ENCODE measurements at regions not wholly inside any gene's neighbourhood (a gene's known extent, or its start where the extent isn't known, plus 50 kb on each side); places are given as distances from the start of the nearest gene placed in this dataset.

- no peaks in the 10 kb centered on the region for H3K36me3 ChIP-seq
- H3K4me3 ChIP-seq: no peak overlapping the region
- H3K9me3 ChIP-seq: no peaks in the 10 kb centered on the region
- DNase-seq: no peak
- H3K4me1 ChIP-seq: peaks cover 3% of the 10 kb centered on the region
- H3K27ac ChIP-seq: no peak overlapping the region
- no peaks in the 10 kb centered on the region for H3K27me3 ChIP-seq
- TF ChIP-seq, protein P1, sequence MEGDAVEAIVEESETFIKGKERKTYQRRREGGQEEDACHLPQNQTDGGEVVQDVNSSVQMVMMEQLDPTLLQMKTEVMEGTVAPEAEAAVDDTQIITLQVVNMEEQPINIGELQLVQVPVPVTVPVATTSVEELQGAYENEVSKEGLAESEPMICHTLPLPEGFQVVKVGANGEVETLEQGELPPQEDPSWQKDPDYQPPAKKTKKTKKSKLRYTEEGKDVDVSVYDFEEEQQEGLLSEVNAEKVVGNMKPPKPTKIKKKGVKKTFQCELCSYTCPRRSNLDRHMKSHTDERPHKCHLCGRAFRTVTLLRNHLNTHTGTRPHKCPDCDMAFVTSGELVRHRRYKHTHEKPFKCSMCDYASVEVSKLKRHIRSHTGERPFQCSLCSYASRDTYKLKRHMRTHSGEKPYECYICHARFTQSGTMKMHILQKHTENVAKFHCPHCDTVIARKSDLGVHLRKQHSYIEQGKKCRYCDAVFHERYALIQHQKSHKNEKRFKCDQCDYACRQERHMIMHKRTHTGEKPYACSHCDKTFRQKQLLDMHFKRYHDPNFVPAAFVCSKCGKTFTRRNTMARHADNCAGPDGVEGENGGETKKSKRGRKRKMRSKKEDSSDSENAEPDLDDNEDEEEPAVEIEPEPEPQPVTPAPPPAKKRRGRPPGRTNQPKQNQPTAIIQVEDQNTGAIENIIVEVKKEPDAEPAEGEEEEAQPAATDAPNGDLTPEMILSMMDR (IDR thresholded peaks at IDR 0.05): no peak
- no peak overlapping the region for H3K9ac ChIP-seq (ENCODE audit: low read depth in 2 of 2, low read length in 2 of 2)
- intact Hi-C loops (cut with DNase I): no loop called here
Measured at GRCh38 chr16:85995541-85996423, 96.8 kb downstream of the IRF8 start.

DNA sequence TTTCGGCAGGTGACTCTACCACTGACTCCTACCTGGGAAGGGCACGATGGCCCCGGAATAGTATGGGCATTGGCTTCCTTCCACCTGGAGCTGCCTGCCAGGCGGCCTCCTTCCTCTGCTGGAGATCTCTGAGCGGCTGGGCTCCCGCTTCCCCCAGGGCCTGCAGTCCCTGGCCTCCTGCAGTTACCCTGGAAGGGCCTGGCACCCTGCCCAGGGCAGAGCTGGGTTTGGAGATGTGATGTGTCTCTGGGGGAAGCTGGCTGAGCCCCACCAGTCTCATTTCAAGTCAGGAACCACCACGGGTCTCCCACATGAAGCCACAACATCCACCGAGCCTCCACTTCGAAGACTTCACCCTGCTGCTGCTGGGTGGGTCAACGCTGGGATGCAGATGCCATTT is 97.9 kb downstream of the IRF8 start:
- Histone ChIP-seq H3K9ac (ENCODE audit: low read depth in 2 of 2, low read length in 2 of 2) (no peak overlapping the region), H3K27me3 (no peaks in the 10 kb centered on the region), H3K4me3 (no peak overlapping the region), H3K36me3 (no peaks in the 10 kb centered on the region), H3K4me1 (peaks cover 3% of the 10 kb centered on the region), H3K9me3 (no peaks in the 10 kb centered on the region), H3K27ac (no peak overlapping the region)
- intact Hi-C loops (cut with DNase I): no loop called here
- TF ChIP-seq, protein P1 (IDR thresholded peaks at IDR 0.05): no peak
- DNase-seq: no peak

DNA sequence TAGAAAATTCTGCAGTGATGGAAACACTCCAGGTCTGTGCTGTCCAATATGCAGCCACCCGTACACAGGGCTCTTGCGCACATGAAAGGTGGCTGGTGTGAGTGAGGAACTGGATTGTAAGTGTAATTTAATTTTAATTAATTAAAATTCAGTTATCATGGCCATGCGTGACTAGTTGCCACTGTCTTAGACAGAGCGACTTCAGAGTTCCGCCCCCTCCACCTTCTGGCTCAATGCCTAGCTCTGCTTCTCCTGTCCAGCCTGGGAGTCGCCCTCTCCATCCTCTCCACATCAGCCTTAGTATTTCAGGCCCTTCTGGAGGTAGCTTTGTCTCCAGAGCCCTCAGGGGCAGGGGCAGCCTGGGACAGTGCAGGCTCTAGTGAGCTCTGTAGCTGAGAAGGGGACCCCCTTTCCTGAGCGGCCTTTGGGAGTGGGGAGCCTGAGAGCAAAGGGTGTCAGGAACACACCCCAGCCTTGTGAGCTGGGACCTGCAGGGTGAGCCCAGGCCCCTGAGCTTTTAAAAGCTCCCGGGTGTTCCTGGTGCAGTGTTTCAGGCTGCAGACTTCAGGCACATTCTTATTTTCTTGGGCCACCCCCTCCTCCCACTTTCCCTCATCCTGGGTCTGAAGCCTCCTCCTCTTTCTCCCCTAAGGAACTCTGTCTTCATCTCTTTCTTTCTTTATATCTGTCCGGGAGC is 99.4 kb downstream of the IRF8 start:
- H3K27me3 ChIP-seq: no peaks in the 10 kb centered on the region
- no peak for DNase-seq
- intact Hi-C loops (cut with DNase I): no loop called here
- TF ChIP-seq, protein P1 (IDR thresholded peaks at IDR 0.05): no peak
- H3K4me3 ChIP-seq: no peak overlapping the region
- no peak overlapping the region for H3K27ac ChIP-seq
- peaks cover 3% of the 10 kb centered on the region for H3K4me1 ChIP-seq
- H3K9me3 ChIP-seq: no peaks in the 10 kb centered on the region
- H3K9ac ChIP-seq (ENCODE audit: low read depth in 2 of 2, low read length in 2 of 2): no peak overlapping the region
- no peaks in the 10 kb centered on the region for H3K36me3 ChIP-seq

DNA sequence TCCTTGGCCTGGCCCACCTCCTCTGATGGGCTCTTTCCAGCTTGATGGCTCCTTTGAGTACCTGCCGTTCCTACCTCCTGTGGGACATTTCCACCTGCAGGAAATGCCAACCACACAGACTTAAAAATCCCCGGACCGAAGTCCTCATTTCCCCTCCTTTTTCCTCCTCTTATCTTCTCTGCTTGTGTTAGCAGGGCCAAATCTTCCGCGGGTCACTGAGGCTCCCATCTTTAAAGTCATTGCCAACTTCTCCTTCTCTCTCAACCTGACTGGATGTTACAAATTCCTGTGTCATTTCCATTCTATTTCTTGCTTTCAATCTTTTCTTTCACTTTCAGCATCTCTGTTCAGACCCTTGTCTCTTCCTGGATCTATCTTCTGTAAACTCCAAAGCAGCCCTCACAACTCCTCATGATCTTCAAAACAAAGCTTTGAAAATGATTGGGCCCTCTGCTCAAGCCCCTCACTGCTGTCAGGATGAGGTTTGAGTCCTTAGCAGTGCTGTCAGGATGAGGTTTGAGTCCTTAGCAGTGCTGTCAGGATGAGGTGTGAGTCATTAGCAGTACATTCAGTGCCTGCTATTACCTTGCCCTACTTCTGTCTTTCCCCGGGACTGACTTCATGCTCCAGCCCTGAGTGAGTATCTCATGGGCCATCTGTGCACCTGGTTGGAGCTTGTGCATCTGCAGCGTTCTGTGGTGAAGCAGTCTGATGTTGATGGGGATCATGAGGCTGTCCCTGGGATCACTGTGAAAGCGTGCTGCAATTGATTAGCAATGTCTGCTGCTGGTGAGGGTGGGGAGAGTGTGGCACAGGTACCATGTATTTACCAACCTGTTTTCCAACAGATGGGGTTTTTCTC is 100.1 kb downstream of the IRF8 start:
- H3K4me1 ChIP-seq: peaks cover 3% of the 10 kb centered on the region
- no peak overlapping the region for H3K4me3 ChIP-seq
- TF ChIP-seq, protein P1 (IDR thresholded peaks at IDR 0.05): no peak
- no peaks in the 10 kb centered on the region for H3K9me3 ChIP-seq
- H3K27ac ChIP-seq: no peak overlapping the region
- H3K9ac ChIP-seq (ENCODE audit: low read depth in 2 of 2, low read length in 2 of 2): no peak overlapping the region
- intact Hi-C loops (cut with DNase I): no loop called here
- H3K36me3 ChIP-seq: no peaks in the 10 kb centered on the region
- no peak for DNase-seq
- H3K27me3 ChIP-seq: no peaks in the 10 kb centered on the region

DNA sequence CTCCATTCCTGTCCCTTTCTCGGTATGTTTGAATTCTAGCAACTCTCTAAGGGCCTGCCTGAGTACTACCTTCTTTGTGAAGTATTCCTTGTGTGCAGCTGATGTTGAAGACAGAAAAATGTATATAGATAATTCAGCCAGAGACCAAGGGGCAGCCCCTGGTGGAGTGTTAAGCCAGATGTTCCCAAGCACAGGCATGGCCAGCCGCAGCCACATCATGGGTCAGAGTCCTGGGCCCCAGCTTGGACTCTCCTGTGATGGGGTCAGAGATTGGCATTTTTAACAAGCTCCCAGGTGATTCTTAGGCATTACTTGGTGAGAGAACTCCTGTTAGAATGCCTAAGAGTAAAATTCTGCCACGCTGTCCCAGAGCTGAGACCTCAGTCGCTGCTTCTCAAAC is 100.8 kb downstream of the IRF8 start:
- TF ChIP-seq, protein P1 (IDR thresholded peaks at IDR 0.05): no peak
- Histone ChIP-seq H3K4me1 (peaks cover 3% of the 10 kb centered on the region), H3K27me3 (no peaks in the 10 kb centered on the region), H3K27ac (no peak overlapping the region), H3K9ac (ENCODE audit: low read depth in 2 of 2, low read length in 2 of 2) (no peak overlapping the region), H3K36me3 (no peaks in the 10 kb centered on the region), H3K9me3 (no peaks in the 10 kb centered on the region), H3K4me3 (no peak overlapping the region)
- DNase-seq: no peak
- intact Hi-C loops (cut with DNase I): no loop called here

All from colonic mucosa (tissue), 4 donors.